HG03558 (cell line): ENCODE measurements at regions not wholly inside any gene's neighbourhood (a gene's known extent, or its start where the extent isn't known, plus 50 kb on each side); places are given as distances from the start of the nearest gene placed in this dataset.

Experiments used
- ATAC-seq: cut with Tn5 transposase; IDR thresholded peaks from one replicate; pipeline ENCODE4 v1.9.1; 2021; ENCODE audit warnings: moderate number of reproducible peaks; ENCODE audit not compliant: unreplicated experiment; ENCODE audit errors: extremely low read depth

DNA sequence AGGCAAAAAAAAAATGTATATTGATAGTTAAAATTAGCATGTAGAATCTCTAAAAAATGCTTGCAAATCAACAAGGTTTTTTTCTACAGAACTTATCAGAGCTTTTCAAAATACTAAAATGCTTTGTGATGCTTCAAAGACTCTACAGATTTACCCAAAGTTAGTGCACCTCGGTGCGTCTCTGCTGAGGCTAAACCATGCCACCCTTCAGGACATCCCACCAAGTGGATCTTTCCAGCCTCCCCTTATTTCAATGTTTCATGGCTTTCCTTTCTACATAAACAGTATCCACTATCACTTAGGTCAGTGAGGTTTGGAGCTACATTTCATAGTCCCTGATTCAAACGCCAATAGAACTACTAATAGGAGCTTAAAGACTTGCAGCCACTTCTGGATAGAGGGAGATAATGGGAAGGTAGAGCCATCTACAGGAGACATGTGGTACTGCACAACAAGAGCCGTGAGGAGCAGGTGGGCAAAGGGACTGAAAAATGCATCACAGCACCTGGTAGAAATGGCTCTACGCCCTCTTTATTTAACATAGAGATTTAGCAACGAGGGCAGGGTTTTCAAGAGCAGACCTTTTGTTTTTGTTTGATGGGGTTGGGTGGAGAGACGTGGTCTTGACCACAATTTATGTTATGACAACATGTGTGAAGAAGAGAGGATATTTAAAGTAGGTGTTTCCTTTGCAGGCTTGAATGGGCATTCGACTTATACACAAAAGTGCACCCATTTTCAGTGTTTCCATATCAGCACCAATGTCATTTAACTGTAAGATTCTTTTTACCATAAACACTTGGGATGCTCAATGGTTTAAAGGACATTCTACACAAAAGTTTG is 56.1 kb upstream of the SLC35G4 start:
- peak; percentile 57 for ATAC-seq

DNA sequence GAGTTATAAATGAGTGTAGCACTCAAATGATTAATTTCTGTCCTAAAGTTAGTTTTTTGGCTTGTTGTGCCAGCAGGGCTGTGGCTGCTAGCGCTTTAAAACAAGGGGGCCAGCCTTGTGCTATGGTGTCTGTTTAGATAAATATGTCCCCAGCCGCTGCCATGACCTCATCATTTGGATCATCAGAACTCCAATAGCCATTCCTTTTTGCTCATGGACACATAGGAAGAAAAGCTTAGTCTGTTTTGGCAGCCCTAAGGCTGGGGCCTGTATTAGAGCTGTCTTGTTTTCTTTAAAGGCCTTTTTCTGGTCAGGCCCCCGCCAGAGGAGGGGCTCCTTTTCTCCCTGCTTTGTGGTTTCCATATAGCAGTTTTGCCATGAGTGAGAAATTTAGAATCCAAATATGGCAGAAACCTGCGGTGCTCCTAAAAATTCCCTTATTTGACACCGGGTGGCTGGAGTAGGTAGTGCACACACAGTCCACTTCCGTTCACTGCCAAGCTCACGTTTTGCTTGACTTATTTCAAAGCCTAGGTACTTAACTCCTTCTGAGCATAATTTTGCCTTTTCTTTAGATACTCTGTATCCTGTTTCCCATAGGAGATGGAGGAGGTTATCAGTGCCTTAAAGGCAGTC is 60.4 kb upstream of the SLC35G4 start:
- no peak for ATAC-seq

DNA sequence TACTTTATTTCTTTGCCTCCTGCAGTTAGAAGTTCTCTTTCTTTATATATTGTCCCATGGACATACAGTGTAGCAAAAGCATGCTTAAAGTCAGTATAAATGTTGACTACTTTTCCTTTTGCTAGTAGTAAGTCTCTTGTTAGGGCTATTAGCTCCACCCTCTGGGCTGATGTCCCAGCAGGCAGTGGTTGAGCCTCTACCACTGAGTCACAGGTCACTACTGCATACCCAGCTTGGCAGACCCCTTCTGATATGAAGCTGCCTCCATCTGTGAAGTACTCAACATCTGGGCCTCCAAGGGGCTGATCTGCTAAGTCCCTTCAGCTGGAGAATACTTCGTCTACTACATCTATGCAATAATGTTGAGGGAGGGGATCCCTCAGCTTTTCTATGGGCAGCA is 61.0 kb upstream of the SLC35G4 start:
- no peak for ATAC-seq

DNA sequence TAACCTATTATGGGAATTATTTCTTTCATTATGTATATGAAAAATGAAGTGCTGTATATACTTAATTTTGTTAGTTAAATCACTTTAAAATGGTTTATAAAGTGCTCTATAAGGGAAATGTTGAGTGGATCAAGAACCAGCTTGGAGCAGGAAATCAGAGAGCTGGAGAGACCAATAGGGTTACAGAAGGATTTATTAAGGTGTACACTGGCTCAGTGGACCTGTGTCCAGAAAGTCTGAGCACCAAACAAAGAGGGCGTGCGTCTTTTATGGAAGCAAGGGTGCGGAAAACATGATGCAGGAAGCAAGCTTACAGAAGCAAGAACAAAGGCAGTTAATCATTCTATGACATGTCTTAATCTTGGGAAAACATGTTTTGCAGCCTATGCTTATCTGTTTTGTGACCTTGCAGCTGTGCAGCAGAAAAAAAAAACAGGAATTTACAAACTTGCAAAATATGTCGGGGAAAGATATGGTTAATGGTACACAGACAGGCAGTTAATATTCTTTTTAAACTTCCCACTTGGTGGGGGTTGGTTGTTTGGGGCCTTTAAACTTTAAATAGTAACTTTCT is 65.2 kb upstream of the SLC35G4 start:
- ATAC-seq: no peak

DNA sequence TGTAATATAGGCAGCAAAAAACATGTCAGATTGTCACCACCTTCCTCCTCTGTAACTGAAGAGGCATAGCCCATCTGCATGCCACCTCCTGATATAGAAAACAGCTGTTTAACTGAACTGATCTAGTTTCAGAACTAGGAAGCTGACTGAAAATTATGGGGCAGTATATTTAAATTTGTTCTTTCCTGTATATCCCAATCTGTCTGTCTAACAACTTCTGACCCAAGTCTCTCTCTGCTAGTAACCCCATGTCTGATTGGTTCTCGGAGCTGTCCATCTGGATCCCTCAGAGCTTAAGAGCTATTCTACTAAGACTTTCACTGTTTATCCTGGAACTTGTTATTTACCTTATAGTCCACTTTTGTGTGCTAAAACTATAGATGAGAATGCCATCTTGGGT is 68.2 kb upstream of the SLC35G4 start:
- ATAC-seq: no peak

DNA sequence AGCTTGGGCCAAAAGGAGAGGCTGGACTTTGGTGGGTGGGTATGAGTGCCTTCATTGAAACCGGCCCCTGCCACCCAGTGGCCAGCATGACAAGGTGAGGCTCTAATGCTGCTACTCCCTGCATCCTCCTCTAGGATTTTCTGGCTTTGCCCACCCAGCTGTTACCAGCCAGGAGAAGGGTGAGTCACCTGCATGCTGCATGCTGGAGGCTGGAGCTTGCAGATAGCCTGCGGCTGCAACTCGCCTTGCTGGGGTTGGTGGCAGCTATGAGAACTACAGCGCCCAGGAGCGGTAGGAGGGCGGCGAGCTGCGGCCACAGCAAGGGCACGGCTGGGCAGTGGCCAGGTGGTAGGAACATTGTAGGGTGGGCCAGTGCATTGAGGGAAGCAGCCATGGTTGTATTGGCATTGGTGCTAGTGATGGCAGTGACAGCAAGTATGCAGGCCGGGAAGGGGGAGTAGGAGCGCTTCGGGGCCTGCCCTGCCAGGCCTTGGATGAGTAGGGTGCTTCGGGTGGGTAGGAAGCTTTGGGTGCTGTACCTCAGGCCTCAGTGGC is 75.4 kb upstream of the SLC35G4 start:
- ATAC-seq: no peak

DNA sequence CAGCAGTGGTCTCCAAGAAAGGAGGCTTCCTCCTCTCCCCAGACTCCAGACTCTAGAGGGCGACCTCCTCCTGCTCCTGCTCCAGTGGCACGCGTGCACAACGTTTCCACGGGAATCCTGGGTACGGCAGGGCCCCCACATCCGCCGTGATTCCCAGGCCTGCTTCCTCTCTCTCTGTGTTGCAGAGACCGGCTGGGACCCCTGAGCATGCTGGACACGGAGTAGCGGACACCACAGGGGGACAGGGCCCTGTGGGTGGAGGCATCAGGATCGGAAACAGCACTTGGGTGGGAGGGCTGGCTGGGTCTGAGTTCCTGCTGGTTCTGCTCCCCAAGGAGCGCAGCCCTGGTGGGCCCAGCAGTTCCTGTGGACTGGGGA is 75.9 kb upstream of the SLC35G4 start:
- no peak for ATAC-seq

DNA sequence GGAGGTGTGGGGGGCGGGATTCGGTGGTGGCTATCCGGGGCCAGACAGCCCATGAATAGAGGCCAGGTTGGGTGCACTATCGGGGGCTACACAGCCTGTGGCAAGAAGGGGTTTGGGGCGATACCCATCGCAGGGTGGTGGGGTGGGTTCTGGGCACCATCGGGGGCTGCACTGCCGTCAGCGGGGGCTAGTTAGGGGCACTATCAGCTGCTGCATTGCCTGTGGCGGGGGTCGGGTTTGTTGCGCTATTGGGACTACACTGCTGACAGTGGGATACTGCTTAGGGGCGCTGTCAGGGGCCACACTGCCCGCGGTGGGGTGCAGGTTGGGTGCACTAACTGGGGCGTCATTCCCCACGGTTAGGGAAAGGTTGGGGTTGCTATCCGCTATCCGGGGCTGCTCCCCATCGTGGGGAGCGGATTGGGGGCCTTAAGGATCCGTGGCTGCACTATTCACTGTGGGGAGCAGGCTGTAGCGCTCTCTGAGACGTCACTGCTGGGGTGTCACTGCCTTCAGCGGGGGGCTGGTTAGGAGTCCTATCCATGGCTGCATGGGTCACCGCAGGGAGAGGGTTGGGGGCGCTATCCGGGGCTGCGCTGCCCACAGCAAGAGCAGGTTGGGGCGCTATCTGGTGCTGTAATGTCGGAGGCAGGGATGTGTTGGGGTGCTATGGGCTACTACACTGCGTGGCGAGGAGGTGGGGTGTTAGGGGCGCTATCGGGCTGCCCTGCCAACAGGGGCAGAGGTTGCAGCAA is 76.5 kb upstream of the SLC35G4 start:
- ATAC-seq: no peak

DNA sequence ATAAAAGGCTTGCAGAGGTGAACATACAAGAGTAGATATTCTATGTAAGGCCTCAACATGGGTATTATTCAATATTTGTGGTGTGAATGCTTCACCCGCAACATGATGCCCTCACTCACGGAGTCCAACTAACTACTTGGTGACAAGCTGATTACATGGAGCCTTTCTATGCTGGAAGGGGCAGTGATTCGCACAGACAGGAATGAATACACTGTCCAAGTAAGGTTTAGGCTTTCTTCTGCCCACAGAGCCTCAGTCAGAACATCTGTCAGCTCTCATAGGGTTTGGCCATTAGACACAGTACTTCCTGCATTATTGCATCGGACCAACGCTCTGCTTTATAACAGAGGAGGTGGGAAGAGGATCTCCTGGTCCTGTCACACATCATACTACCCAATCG is 80.3 kb upstream of the SLC35G4 start:
- no peak for ATAC-seq

DNA sequence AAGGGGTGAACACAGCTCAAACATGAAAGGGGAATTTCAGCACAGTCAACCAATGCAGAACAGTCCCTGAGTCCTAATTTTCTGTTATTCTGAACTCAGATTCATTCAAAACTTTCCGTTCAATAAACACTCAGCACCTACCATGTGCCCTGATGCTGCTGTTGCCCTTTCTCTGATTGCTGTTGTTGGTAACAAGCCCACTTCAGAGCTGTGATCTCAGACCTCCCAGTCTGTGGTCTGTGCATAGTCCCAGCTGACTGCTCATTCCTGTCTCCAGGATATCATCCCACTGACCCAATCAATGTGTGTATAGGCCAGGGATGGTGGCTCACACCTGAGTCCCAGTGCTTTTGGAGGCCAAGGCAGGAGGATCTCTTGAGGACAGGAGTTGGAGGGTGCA is 82.7 kb upstream of the SLC35G4 start:
- no peak for ATAC-seq

DNA sequence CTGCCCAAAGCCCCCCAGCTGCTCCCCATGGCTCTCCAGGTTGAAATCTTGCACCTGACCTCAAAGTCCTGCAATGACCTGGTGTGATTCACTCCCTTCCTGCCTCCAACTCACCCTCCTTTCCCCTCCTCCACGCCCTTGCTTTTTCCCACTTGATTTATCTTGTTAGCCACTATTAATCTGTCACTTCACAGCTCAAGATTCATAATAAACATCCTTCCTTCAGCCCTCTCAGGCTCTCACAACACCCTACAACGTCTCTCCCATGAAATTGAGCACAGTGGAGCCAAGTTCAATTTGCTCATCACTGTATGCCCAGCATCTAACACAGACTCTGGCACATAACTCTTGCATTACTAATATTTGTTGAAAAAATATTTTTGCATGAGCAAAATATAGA is 85.6 kb upstream of the SLC35G4 start:
- ATAC-seq: no peak

DNA sequence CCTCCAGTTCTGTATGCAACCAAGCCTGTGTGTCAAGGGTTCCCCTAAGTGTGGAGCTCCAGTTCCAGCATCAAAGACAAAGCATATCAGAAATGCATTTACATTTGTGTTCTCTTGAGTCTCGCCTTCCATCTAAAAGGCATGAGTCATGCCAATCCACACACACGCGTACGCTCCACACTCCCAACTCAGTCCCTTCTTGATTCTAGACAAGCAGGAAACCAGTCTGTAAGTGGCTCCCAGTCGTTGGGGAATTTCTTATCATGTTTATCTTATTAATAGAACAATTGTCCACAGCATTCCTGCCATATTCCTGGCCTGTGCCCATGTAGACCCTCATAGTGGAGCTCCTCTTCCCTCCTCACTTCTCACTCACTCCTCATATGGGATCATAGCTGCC is 86.4 kb upstream of the SLC35G4 start:
- no peak for ATAC-seq

DNA sequence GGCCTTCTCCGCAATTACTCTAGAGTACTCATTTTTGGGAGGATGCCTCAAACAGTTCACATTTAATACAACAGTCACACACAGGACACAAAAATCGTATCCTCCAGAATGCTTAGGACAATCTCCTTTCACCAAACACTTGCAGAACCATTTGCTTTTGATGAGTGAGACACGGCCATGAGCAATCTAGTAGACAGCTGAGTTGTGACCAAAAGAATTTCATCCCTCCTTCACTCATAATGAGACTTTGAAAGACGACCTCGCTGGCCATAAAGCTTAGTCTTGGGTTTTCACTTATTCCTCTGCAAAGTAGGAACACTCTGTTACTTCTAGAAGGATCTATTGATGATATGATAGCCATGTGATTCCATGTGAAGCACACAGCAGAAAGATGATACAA is 87.5 kb upstream of the SLC35G4 start:
- no peak for ATAC-seq

DNA sequence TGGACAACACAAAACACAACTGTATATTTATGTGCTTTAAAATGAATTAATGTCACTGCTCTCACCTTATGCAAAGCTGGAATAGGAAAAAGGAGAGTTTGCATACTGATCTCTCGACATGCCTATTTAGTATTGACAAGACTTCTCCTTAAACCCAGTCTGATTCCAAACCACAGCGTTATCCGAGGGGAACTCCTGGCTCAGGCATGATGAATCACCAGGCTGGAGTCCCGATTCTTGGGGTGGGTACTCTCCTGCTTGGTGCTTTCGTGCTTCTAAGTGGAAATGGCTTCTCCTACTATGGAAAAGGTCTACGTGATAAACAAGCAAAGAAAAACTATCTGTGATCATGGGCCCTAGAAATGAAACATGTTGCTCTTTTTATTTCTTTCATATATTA is 88.9 kb upstream of the SLC35G4 start:
- ATAC-seq: no peak

DNA sequence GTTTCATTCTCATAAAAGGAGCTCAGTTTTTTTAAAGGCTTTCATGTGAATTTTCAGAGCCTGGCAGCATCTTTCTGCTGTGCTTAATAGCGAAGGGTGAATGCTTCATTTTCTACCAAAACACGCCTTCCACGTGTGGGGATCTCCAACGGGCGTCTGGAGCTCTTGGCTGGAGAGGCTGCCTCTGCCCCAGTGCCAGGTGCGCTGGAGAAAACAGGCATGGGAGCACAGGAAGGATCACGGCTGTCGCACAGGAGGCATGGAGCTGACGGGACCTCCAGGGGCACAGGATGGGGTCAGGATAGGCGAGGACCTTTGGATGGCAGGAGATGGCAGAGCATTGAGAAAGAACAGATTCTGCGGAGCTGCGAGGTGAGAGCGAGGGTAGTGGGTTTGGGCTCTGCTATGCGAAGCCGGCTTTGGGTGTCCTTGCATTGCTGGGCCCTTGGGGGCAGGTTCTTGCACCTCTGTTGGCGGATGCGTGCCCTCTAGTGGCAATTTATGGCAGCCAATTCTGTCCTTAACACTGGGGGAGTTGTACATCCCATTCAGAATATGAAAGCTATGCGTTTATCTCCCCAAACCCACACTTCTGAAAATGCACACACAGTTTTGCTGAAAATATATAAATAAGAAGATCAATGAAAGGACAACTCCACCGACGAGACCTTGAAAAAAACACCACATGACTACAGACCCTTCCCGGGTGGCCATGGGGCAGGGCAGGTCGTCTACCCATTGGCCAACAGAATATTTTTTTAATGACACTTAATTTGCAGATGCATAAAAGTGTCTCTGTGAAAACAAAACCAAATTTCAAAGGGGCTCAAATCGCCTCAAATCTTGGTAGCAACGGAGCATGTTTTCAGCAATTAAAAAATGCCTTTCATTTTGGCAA is 90.4 kb upstream of the SLC35G4 start:
- no peak for ATAC-seq

DNA sequence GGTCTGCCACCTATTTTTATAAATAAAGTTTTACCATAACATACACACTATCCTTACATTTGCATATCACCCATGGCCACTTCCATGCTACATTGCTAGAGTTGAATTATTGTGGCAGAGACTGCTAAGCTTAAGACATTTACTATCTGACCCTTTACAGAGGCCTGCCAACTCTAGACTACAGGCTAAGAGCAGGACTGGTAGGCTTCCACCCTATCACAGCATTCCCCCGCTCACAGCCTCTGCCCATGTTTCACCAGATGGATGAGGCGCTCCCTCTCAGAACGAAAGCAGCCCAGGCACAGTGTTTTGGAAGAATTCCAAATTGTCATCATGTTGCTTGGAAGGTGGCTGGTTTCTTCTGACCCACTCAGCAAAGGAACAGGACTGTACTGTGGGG is 91.7 kb upstream of the SLC35G4 start:
- no peak for ATAC-seq

DNA sequence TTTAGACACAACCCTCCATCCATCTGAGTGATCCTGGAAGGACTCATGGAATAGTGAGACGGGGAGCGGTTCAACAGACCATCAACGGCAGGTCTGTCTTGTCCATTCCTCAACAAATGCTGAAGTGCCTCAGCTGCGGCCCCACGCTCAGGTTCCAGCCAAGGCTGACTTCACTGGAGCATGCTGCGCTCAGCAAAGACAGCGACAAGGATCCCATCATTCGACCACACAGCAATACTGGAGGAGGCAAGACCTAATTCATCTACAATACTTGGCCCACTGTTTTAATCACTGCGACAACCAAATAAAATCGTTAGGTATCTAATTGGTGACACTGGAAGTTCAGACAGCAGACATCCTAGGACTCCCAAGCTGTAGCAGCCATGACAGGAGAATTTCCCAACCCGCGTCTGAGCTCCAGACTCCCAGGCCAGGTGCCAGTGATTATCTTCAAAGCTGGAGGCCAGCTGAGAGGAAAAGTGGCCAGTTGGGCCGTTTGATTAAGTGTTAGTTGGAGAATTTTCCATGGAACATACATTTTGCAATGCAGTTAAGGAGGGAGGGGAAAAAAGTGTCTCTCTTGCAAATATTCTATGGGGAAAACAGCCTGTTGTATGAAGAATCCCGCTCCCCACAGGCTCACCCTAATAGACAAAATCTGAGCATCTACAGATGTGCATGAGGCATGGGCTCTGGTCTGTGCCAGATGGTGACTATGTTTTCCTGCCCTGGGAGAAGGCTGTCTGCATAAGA is 92.5 kb upstream of the SLC35G4 start:
- no peak for ATAC-seq

DNA sequence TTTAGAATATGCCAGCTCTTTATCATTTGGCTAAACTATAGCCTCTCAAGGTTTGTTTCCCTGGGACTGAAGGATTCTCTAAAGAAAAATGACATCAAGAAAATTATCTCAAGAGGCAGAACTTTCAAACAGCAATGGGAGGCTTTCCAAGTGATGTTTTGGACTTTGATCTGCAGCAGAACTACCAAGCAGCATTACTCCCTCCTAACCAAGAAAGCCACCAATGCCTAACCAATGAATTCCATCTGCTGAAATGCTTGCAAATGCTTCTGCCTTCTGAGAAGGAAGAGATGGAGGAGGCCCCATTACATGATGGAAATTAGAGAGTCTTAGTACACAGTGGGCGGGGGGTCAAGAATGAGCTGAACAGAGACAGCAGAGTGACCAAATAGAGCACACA is 95.1 kb upstream of the SLC35G4 start:
- ATAC-seq: no peak
